ENCODE measurements at regions not wholly inside any gene's neighbourhood (a gene's known extent, or its start where the extent isn't known, plus 50 kb on each side); places are given as distances from the start of the nearest gene placed in this dataset.

GRCh38 chr17:79431175-79431574, 179.7 kb downstream of the RBFOX3 start:
- no peaks in the 10 kb centered on the region for H3K36me3 Mint-ChIP-seq (ENCODE audit: low read depth)
- no peaks in the 10 kb centered on the region for H3K27me3 Mint-ChIP-seq (ENCODE audit: low read depth)
- no peaks in the 10 kb centered on the region for H3K4me1 Mint-ChIP-seq (ENCODE audit: low read depth)
- no peak overlapping the region for H3K27ac Mint-ChIP-seq
- H3K9me3 Mint-ChIP-seq = no peaks in the 10 kb centered on the region
- no peak overlapping the region for H3K4me3 Mint-ChIP-seq

- H3K27ac Mint-ChIP-seq = no peak overlapping the region
These were observed 180.9 kb downstream of the RBFOX3 start for GRCh38 chr17:79429864-79430494.

GRCh38 chr17:79428988-79429387, 181.9 kb downstream of the RBFOX3 start:
- no peaks in the 10 kb centered on the region for H3K36me3 Mint-ChIP-seq (ENCODE audit: low read depth)
- no peaks in the 10 kb centered on the region for H3K4me1 Mint-ChIP-seq (ENCODE audit: low read depth)
- H3K9me3 Mint-ChIP-seq = no peaks in the 10 kb centered on the region
- no peak overlapping the region for H3K4me3 Mint-ChIP-seq
- H3K27ac Mint-ChIP-seq = no peak overlapping the region
- no peaks in the 10 kb centered on the region for H3K27me3 Mint-ChIP-seq (ENCODE audit: low read depth)

More at GRCh38 chr17:79429864-79430494, 180.9 kb downstream of the RBFOX3 start:
- no peak overlapping the region for H3K4me3 Mint-ChIP-seq
- H3K4me1 Mint-ChIP-seq (ENCODE audit: low read depth) = no peaks in the 10 kb centered on the region
- no peaks in the 10 kb centered on the region for H3K36me3 Mint-ChIP-seq (ENCODE audit: low read depth)
- H3K9me3 Mint-ChIP-seq = no peaks in the 10 kb centered on the region
- H3K27me3 Mint-ChIP-seq (ENCODE audit: low read depth) = no peaks in the 10 kb centered on the region

- Mint-ChIP-seq H3K27ac (no peak overlapping the region), H3K36me3 (ENCODE audit: low read depth) (no peaks in the 10 kb centered on the region), H3K27me3 (ENCODE audit: low read depth) (no peaks in the 10 kb centered on the region), H3K4me1 (ENCODE audit: low read depth) (no peaks in the 10 kb centered on the region), H3K9me3 (no peaks in the 10 kb centered on the region), H3K4me3 (no peak overlapping the region)
These were observed 183.0 kb downstream of the RBFOX3 start for GRCh38 chr17:79427621-79428539.

- Mint-ChIP-seq H3K27me3 (ENCODE audit: low read depth) (no peaks in the 10 kb centered on the region), H3K4me3 (no peak overlapping the region), H3K36me3 (ENCODE audit: low read depth) (no peaks in the 10 kb centered on the region), H3K27ac (no peak overlapping the region), H3K9me3 (no peaks in the 10 kb centered on the region), H3K4me1 (ENCODE audit: low read depth) (no peaks in the 10 kb centered on the region)
These were observed 185.2 kb downstream of the RBFOX3 start for GRCh38 chr17:79425686-79426085.

- Mint-ChIP-seq H3K27me3 (ENCODE audit: low read depth) (no peaks in the 10 kb centered on the region), H3K27ac (no peak overlapping the region), H3K4me1 (ENCODE audit: low read depth) (no peaks in the 10 kb centered on the region), H3K9me3 (no peaks in the 10 kb centered on the region), H3K36me3 (ENCODE audit: low read depth) (no peaks in the 10 kb centered on the region), H3K4me3 (no peak overlapping the region)
These were observed 186.2 kb downstream of the RBFOX3 start for GRCh38 chr17:79424471-79425185.

- H3K36me3 Mint-ChIP-seq (ENCODE audit: low read depth) = no peaks in the 10 kb centered on the region
- H3K4me3 Mint-ChIP-seq = no peak overlapping the region
- H3K4me1 Mint-ChIP-seq (ENCODE audit: low read depth) = no peaks in the 10 kb centered on the region
- no peaks in the 10 kb centered on the region for H3K27me3 Mint-ChIP-seq (ENCODE audit: low read depth)
- no peaks in the 10 kb centered on the region for H3K9me3 Mint-ChIP-seq
- no peak overlapping the region for H3K27ac Mint-ChIP-seq
These were observed 186.9 kb downstream of the RBFOX3 start for GRCh38 chr17:79423811-79424465.

- Mint-ChIP-seq H3K4me1 (ENCODE audit: low read depth) (no peaks in the 10 kb centered on the region), H3K27me3 (ENCODE audit: low read depth) (no peaks in the 10 kb centered on the region), H3K27ac (no peak overlapping the region), H3K36me3 (ENCODE audit: low read depth) (no peaks in the 10 kb centered on the region), H3K9me3 (no peaks in the 10 kb centered on the region), H3K4me3 (no peak overlapping the region)
These were observed 188.6 kb downstream of the RBFOX3 start for GRCh38 chr17:79422236-79422635.

- H3K27ac Mint-ChIP-seq = no peak overlapping the region
- H3K9me3 Mint-ChIP-seq = no peaks in the 10 kb centered on the region
- H3K4me1 Mint-ChIP-seq (ENCODE audit: low read depth) = no peaks in the 10 kb centered on the region
- no peaks in the 10 kb centered on the region for H3K36me3 Mint-ChIP-seq (ENCODE audit: low read depth)
- no peak overlapping the region for H3K4me3 Mint-ChIP-seq
- H3K27me3 Mint-ChIP-seq (ENCODE audit: low read depth) = no peaks in the 10 kb centered on the region
These were observed 190.3 kb downstream of the RBFOX3 start for GRCh38 chr17:79420318-79421243.

GRCh38 chr17:79417476-79417988, 193.3 kb downstream of the RBFOX3 start:
- H3K27ac Mint-ChIP-seq = no peak overlapping the region
- no peaks in the 10 kb centered on the region for H3K36me3 Mint-ChIP-seq (ENCODE audit: low read depth)
- no peaks in the 10 kb centered on the region for H3K27me3 Mint-ChIP-seq (ENCODE audit: low read depth)

GRCh38 chr17:79415909-79416308, 194.9 kb downstream of the RBFOX3 start:
- no peaks in the 10 kb centered on the region for H3K36me3 Mint-ChIP-seq (ENCODE audit: low read depth)
- H3K4me1 Mint-ChIP-seq (ENCODE audit: low read depth) = no peaks in the 10 kb centered on the region
- H3K27ac Mint-ChIP-seq = no peak overlapping the region
- no peaks in the 10 kb centered on the region for H3K27me3 Mint-ChIP-seq (ENCODE audit: low read depth)
- no peak overlapping the region for H3K4me3 Mint-ChIP-seq
- H3K9me3 Mint-ChIP-seq = no peaks in the 10 kb centered on the region

More at GRCh38 chr17:79417476-79417988, 193.3 kb downstream of the RBFOX3 start:
- Mint-ChIP-seq H3K4me3 (no peak overlapping the region), H3K9me3 (no peaks in the 10 kb centered on the region), H3K4me1 (ENCODE audit: low read depth) (no peaks in the 10 kb centered on the region)

- Mint-ChIP-seq H3K36me3 (ENCODE audit: low read depth) (no peaks in the 10 kb centered on the region), H3K4me3 (no peak overlapping the region), H3K27me3 (ENCODE audit: low read depth) (no peaks in the 10 kb centered on the region), H3K4me1 (ENCODE audit: low read depth) (no peaks in the 10 kb centered on the region), H3K9me3 (no peaks in the 10 kb centered on the region), H3K27ac (no peak overlapping the region)
These were observed 195.5 kb downstream of the RBFOX3 start for GRCh38 chr17:79415365-79415764.

- no peaks in the 10 kb centered on the region for H3K4me1 Mint-ChIP-seq (ENCODE audit: low read depth)
These were observed 196.0 kb downstream of the RBFOX3 start for GRCh38 chr17:79414793-79415211.

More at GRCh38 chr17:79414793-79415211, 196.0 kb downstream of the RBFOX3 start:
- no peak overlapping the region for H3K4me3 Mint-ChIP-seq
- no peak overlapping the region for H3K27ac Mint-ChIP-seq
- no peaks in the 10 kb centered on the region for H3K9me3 Mint-ChIP-seq
- H3K27me3 Mint-ChIP-seq (ENCODE audit: low read depth) = no peaks in the 10 kb centered on the region
- H3K36me3 Mint-ChIP-seq (ENCODE audit: low read depth) = no peaks in the 10 kb centered on the region

Measured in T-helper 1 cell treated with Interleukin-12 subunit alpha and Interleukin-12 subunit beta and Interleukin-4 antibody, amounts not matched to agents 30 μg/mL and 1 μg/mL, for 36 hours (primary cell).